ENCODE measurements at regions not wholly inside any gene's neighbourhood (a gene's known extent, or its start where the extent isn't known, plus 50 kb on each side); places are given as distances from the start of the nearest gene placed in this dataset.

- TF ChIP-seq CTCF (IDR thresholded peaks at IDR 0.05; ENCODE audit: extremely low read depth, missing control alignments) = no peak
- DNase-seq (ENCODE audit: low spot score) = no peak
Observed at GRCh38 chr13:60772726-60773125, 375.7 kb downstream of the TDRD3 start.

GRCh38 chr13:60765700-60766411 lies 368.8 kb downstream of the TDRD3 start:
- no peak for TF ChIP-seq CTCF (IDR thresholded peaks at IDR 0.05; ENCODE audit: extremely low read depth, missing control alignments)
- DNase-seq (ENCODE audit: low spot score) = no peak

GRCh38 chr13:60759499-60759898 lies 362.5 kb downstream of the TDRD3 start:
- no peak for TF ChIP-seq CTCF (IDR thresholded peaks at IDR 0.05; ENCODE audit: extremely low read depth, missing control alignments)
- no peak for DNase-seq (ENCODE audit: low spot score)

- no peak for TF ChIP-seq CTCF (IDR thresholded peaks at IDR 0.05; ENCODE audit: extremely low read depth, missing control alignments)
- no peak for DNase-seq (ENCODE audit: low spot score)
Observed at GRCh38 chr13:60758637-60759036, 361.6 kb downstream of the TDRD3 start.

GRCh38 chr13:60757501-60758215 lies 360.6 kb downstream of the TDRD3 start:
- no peak for TF ChIP-seq CTCF (IDR thresholded peaks at IDR 0.05; ENCODE audit: extremely low read depth, missing control alignments)
- no peak for DNase-seq (ENCODE audit: low spot score)

GRCh38 chr13:60756306-60756705 lies 359.3 kb downstream of the TDRD3 start:
- DNase-seq (ENCODE audit: low spot score) = no peak
- TF ChIP-seq CTCF (IDR thresholded peaks at IDR 0.05; ENCODE audit: extremely low read depth, missing control alignments) = no peak

GRCh38 chr13:60755380-60756163 lies 358.6 kb downstream of the TDRD3 start:
- no peak for TF ChIP-seq CTCF (IDR thresholded peaks at IDR 0.05; ENCODE audit: extremely low read depth, missing control alignments)
- DNase-seq (ENCODE audit: low spot score) = no peak
